HL-60 (cell line): ENCODE measurements at regions not wholly inside any gene's neighbourhood (a gene's known extent, or its start where the extent isn't known, plus 50 kb on each side); places are given as distances from the start of the nearest gene placed in this dataset.

Source experiments
- GABPA ChIP-seq: IDR thresholded peaks from 2 replicates; pipeline ENCODE4 v1.6.1; 2012; ENCODE audit warnings: low read depth
- POLR2AphosphoS5 ChIP-seq: IDR thresholded peaks from 2 replicates; pipeline ENCODE4 v1.6.1; 2012; ENCODE audit warnings: low read depth
- TF ChIP-seq, protein P1 (sequence below): IDR thresholded peaks from one replicate; pipeline ENCODE4 v1.5.1; 2011; ENCODE audit warnings: low read length, control low read depth, inconsistent platforms; ENCODE audit not compliant: insufficient read depth
- TF ChIP-seq, protein P2 (sequence below): IDR thresholded peaks from 2 replicates; pipeline ENCODE4 v1.6.1; 2012; ENCODE audit warnings: low read depth; ENCODE audit not compliant: insufficient replicate concordance

- TF ChIP-seq, protein P1, sequence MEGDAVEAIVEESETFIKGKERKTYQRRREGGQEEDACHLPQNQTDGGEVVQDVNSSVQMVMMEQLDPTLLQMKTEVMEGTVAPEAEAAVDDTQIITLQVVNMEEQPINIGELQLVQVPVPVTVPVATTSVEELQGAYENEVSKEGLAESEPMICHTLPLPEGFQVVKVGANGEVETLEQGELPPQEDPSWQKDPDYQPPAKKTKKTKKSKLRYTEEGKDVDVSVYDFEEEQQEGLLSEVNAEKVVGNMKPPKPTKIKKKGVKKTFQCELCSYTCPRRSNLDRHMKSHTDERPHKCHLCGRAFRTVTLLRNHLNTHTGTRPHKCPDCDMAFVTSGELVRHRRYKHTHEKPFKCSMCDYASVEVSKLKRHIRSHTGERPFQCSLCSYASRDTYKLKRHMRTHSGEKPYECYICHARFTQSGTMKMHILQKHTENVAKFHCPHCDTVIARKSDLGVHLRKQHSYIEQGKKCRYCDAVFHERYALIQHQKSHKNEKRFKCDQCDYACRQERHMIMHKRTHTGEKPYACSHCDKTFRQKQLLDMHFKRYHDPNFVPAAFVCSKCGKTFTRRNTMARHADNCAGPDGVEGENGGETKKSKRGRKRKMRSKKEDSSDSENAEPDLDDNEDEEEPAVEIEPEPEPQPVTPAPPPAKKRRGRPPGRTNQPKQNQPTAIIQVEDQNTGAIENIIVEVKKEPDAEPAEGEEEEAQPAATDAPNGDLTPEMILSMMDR, result no peak
- TF ChIP-seq POLR2AphosphoS5 (no peak), GABPA (no peak)
- TF ChIP-seq, protein P2, sequence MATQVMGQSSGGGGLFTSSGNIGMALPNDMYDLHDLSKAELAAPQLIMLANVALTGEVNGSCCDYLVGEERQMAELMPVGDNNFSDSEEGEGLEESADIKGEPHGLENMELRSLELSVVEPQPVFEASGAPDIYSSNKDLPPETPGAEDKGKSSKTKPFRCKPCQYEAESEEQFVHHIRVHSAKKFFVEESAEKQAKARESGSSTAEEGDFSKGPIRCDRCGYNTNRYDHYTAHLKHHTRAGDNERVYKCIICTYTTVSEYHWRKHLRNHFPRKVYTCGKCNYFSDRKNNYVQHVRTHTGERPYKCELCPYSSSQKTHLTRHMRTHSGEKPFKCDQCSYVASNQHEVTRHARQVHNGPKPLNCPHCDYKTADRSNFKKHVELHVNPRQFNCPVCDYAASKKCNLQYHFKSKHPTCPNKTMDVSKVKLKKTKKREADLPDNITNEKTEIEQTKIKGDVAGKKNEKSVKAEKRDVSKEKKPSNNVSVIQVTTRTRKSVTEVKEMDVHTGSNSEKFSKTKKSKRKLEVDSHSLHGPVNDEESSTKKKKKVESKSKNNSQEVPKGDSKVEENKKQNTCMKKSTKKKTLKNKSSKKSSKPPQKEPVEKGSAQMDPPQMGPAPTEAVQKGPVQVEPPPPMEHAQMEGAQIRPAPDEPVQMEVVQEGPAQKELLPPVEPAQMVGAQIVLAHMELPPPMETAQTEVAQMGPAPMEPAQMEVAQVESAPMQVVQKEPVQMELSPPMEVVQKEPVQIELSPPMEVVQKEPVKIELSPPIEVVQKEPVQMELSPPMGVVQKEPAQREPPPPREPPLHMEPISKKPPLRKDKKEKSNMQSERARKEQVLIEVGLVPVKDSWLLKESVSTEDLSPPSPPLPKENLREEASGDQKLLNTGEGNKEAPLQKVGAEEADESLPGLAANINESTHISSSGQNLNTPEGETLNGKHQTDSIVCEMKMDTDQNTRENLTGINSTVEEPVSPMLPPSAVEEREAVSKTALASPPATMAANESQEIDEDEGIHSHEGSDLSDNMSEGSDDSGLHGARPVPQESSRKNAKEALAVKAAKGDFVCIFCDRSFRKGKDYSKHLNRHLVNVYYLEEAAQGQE, result no peak
Measured at GRCh38 chr10:120770496-120770895, 80.7 kb upstream of the WDR11 start.
